Endothelial cell of umbilical vein (primary cell): ENCODE measurements at regions not wholly inside any gene's neighbourhood (a gene's known extent, or its start where the extent isn't known, plus 50 kb on each side); places are given as distances from the start of the nearest gene placed in this dataset.

ENCODE experiments used
- EZH2 ChIP-seq: IDR thresholded peaks from 2 replicates; pipeline ENCODE4 v1.6.1; 2012; ENCODE audit warnings: borderline replicate concordance, low read depth, mild to moderate bottlenecking, moderate library complexity, low read length, inconsistent platforms; ENCODE audit not compliant: severe bottlenecking
- GATA2 ChIP-seq: IDR thresholded peaks from 2 replicates; pipeline ENCODE4 v1.7.0; 2011; ENCODE audit warnings: low read depth, mild to moderate bottlenecking, moderate library complexity, mixed read lengths, low read length; ENCODE audit not compliant: insufficient read length, insufficient read depth
- POLR2AphosphoS5 ChIP-seq: IDR thresholded peaks from 2 replicates; pipeline ENCODE4 v1.6.1; 2012; ENCODE audit warnings: low read depth, mild to moderate bottlenecking, control low read depth, low read length, moderate library complexity; ENCODE audit not compliant: insufficient read depth
- TF ChIP-seq, protein P1 (sequence below), 2 donors: IDR thresholded peaks; 1 replicate in 1 of 2; 2 replicates in 1 of 2; pipeline ENCODE4 v1.5.1; 2011; ENCODE audit warnings: low read length in 2 of 2, mild to moderate bottlenecking in 2 of 2, moderate library complexity in 2 of 2, control low read depth in 1 of 2, inconsistent platforms in 1 of 2, low read depth in 1 of 2; ENCODE audit not compliant: insufficient read depth in 1 of 2; ENCODE audit errors: extremely low read depth in 1 of 2

DNA sequence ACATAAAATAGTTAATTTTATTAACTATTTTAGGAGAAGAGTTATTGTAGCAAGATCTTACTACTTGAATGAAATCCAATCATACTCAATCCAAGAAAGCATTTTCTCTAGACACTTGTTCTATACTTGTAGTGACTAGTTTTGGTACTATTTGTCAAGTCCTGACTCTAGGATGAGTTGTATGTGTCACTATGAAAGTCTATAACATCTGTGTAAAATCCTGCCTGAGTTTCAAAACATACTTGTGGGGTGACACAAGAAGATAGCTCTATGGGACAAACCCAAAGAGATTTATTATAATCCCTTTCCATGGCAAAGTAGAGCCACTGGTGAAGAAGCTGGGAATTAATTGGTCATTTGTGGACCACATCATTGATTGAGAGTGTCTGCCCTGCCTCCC lies 1042.2 kb upstream of the ADGRL4 start:
- TF ChIP-seq GATA2 = no peak
- TF ChIP-seq, protein P1, sequence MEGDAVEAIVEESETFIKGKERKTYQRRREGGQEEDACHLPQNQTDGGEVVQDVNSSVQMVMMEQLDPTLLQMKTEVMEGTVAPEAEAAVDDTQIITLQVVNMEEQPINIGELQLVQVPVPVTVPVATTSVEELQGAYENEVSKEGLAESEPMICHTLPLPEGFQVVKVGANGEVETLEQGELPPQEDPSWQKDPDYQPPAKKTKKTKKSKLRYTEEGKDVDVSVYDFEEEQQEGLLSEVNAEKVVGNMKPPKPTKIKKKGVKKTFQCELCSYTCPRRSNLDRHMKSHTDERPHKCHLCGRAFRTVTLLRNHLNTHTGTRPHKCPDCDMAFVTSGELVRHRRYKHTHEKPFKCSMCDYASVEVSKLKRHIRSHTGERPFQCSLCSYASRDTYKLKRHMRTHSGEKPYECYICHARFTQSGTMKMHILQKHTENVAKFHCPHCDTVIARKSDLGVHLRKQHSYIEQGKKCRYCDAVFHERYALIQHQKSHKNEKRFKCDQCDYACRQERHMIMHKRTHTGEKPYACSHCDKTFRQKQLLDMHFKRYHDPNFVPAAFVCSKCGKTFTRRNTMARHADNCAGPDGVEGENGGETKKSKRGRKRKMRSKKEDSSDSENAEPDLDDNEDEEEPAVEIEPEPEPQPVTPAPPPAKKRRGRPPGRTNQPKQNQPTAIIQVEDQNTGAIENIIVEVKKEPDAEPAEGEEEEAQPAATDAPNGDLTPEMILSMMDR (IDR thresholded peaks at IDR 0.05; ENCODE audit: extremely low read depth in 1 of 2, insufficient read depth in 1 of 2, low read depth in 1 of 2, low read length in 2 of 2) = no peak
- TF ChIP-seq POLR2AphosphoS5 = no peak
- TF ChIP-seq EZH2 = no peak
